ENCODE measurements at regions not wholly inside any gene's neighbourhood (a gene's known extent, or its start where the extent isn't known, plus 50 kb on each side); places are given as distances from the start of the nearest gene placed in this dataset.

GRCh38 chr12:69007101-69007854, 74.3 kb upstream of the CPM start:
- Histone ChIP-seq H3K27ac (ENCODE audit: low read length) (peak overlapping the region; percentile 88), H2AFZ (ENCODE audit: low read depth, low read length) (peak overlapping the region; percentile 58; the same call in 1 of the 2 replicates), H3K36me3 (replicated peaks; ENCODE audit: low read depth, low read length) (no peaks in the 10 kb centered on the region), H3K4me2 (ENCODE audit: low read length) (peak overlapping the region; percentile 91), H3K4me3 (ENCODE audit: low read length) (peak overlapping the region; percentile 67), H3K79me2 (ENCODE audit: low read length) (no peaks in the 10 kb centered on the region), H3K9ac (ENCODE audit: low read length) (peak overlapping the region; percentile 52), H4K20me1 (ENCODE audit: insufficient read depth, low read length) (no peaks in the 10 kb centered on the region), H3K9me3 (ENCODE audit: insufficient read depth, low read length) (no peaks in the 10 kb centered on the region), H3K4me1 (ENCODE audit: low read length) (peaks cover 33% of the 10 kb centered on the region), H3K27me3 (ENCODE audit: low read depth, low read length) (no peaks in the 10 kb centered on the region)
- TF ChIP-seq EZH2phosphoT487 (IDR thresholded peaks at IDR 0.05; ENCODE audit: low read depth), result no peak
- TF ChIP-seq, protein P1, sequence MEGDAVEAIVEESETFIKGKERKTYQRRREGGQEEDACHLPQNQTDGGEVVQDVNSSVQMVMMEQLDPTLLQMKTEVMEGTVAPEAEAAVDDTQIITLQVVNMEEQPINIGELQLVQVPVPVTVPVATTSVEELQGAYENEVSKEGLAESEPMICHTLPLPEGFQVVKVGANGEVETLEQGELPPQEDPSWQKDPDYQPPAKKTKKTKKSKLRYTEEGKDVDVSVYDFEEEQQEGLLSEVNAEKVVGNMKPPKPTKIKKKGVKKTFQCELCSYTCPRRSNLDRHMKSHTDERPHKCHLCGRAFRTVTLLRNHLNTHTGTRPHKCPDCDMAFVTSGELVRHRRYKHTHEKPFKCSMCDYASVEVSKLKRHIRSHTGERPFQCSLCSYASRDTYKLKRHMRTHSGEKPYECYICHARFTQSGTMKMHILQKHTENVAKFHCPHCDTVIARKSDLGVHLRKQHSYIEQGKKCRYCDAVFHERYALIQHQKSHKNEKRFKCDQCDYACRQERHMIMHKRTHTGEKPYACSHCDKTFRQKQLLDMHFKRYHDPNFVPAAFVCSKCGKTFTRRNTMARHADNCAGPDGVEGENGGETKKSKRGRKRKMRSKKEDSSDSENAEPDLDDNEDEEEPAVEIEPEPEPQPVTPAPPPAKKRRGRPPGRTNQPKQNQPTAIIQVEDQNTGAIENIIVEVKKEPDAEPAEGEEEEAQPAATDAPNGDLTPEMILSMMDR (IDR thresholded peaks at IDR 0.05; ENCODE audit: low read depth, low read length), result no peak

GRCh38 chr12:69007855-69008351, 74.9 kb upstream of the CPM start:
- peak overlapping the region; percentile 91 for H3K4me2 ChIP-seq (ENCODE audit: low read length)
- H3K79me2 ChIP-seq (ENCODE audit: low read length), result no peaks in the 10 kb centered on the region
- no peaks in the 10 kb centered on the region for H4K20me1 ChIP-seq (ENCODE audit: insufficient read depth, low read length)
- H3K27ac ChIP-seq (ENCODE audit: low read length), result peak overlapping the region; percentile 88
- peak overlapping the region; percentile 52 for H3K9ac ChIP-seq (ENCODE audit: low read length)
- peaks cover 33% of the 10 kb centered on the region for H3K4me1 ChIP-seq (ENCODE audit: low read length)
- TF ChIP-seq EZH2phosphoT487 (IDR thresholded peaks at IDR 0.05; ENCODE audit: low read depth), result no peak
- TF ChIP-seq, protein P1 (IDR thresholded peaks at IDR 0.05; ENCODE audit: low read depth, low read length), result no peak
- peak overlapping the region; percentile 67 for H3K4me3 ChIP-seq (ENCODE audit: low read length)
- no peaks in the 10 kb centered on the region for H3K9me3 ChIP-seq (ENCODE audit: insufficient read depth, low read length)
- no peaks in the 10 kb centered on the region for H3K27me3 ChIP-seq (ENCODE audit: low read depth, low read length)
- H2AFZ ChIP-seq (ENCODE audit: low read depth, low read length), result no peak overlapping the region
- H3K36me3 ChIP-seq (replicated peaks; ENCODE audit: low read depth, low read length), result no peaks in the 10 kb centered on the region

DNA sequence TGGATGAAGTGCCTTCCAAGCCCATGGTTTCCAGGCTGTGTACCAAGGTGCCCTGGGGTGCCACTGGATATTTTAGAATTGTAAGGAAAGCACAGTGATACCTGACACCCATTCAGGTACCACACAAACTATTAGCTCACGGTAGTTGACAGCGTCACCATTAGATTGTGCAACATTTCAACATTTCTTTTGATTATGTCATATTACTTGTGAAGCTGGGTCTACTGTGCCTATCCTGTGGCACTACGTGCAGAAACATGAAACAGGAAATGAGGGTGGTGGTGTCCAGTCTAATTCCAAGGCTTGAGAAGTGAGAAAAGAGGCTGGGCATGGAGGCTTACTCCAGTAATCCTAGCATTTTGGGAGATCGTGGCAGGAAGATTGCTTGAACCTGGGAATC, 75.5 kb upstream of the CPM start:
- no peaks in the 10 kb centered on the region for H4K20me1 ChIP-seq (ENCODE audit: insufficient read depth, low read length)
- no peak overlapping the region for H3K9ac ChIP-seq (ENCODE audit: low read length)
- no peak for TF ChIP-seq EZH2phosphoT487 (IDR thresholded peaks at IDR 0.05; ENCODE audit: low read depth)
- TF ChIP-seq, protein P1 (IDR thresholded peaks at IDR 0.05; ENCODE audit: low read depth, low read length), result no peak
- no peak overlapping the region for H2AFZ ChIP-seq (ENCODE audit: low read depth, low read length)
- no peaks in the 10 kb centered on the region for H3K36me3 ChIP-seq (replicated peaks; ENCODE audit: low read depth, low read length)
- H3K79me2 ChIP-seq (ENCODE audit: low read length), result no peaks in the 10 kb centered on the region
- H3K27ac ChIP-seq (ENCODE audit: low read length), result no peak overlapping the region
- H3K4me3 ChIP-seq (ENCODE audit: low read length), result no peak overlapping the region
- H3K27me3 ChIP-seq (ENCODE audit: low read depth, low read length), result no peaks in the 10 kb centered on the region
- H3K4me2 ChIP-seq (ENCODE audit: low read length), result peak overlapping the region; percentile 91; the same call in 1 of the 2 replicates
- peaks cover 33% of the 10 kb centered on the region for H3K4me1 ChIP-seq (ENCODE audit: low read length)
- H3K9me3 ChIP-seq (ENCODE audit: insufficient read depth, low read length), result no peaks in the 10 kb centered on the region

DNA sequence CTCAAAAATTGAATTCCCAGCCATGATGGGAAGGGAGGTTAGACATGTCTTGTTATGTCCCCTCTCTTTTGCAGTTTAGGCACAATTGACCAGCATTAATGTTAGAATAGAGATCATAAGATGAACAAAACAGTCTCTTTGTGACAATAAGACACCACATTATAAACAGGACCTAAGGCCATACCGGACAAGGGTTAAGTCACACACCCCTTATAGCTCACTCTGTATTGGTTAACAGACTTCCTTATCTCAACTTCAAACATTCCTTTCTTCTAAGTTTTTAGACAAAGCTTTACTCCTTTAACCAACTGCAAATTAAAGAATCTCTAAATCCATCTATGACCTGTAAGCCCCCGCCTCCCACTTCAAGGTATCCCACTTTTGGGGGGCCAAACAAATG, 81.1 kb upstream of the CPM start:
- TF ChIP-seq EZH2phosphoT487 (IDR thresholded peaks at IDR 0.05; ENCODE audit: low read depth), result no peak
- TF ChIP-seq, protein P1 (IDR thresholded peaks at IDR 0.05; ENCODE audit: low read depth, low read length), result no peak
- Histone ChIP-seq H3K4me1 (ENCODE audit: low read length) (no peaks in the 10 kb centered on the region), H4K20me1 (ENCODE audit: insufficient read depth, low read length) (no peaks in the 10 kb centered on the region), H3K4me2 (ENCODE audit: low read length) (no peak overlapping the region), H3K27ac (ENCODE audit: low read length) (no peak overlapping the region), H3K27me3 (ENCODE audit: low read depth, low read length) (no peaks in the 10 kb centered on the region), H3K9ac (ENCODE audit: low read length) (no peak overlapping the region), H2AFZ (ENCODE audit: low read depth, low read length) (no peak overlapping the region), H3K4me3 (ENCODE audit: low read length) (no peak overlapping the region), H3K9me3 (ENCODE audit: insufficient read depth, low read length) (no peaks in the 10 kb centered on the region), H3K79me2 (ENCODE audit: low read length) (no peaks in the 10 kb centered on the region), H3K36me3 (replicated peaks; ENCODE audit: low read depth, low read length) (no peaks in the 10 kb centered on the region)

All from OCI-LY3 (cell line).